ENCODE measurements at regions not wholly inside any gene's neighbourhood (a gene's known extent, or its start where the extent isn't known, plus 50 kb on each side); places are given as distances from the start of the nearest gene placed in this dataset.
"Not testable (repeated sequence)": the region's sequence is repeated elsewhere in the genome, so short reads cannot be mapped to it uniquely, and the experiment has no call there.

DNA sequence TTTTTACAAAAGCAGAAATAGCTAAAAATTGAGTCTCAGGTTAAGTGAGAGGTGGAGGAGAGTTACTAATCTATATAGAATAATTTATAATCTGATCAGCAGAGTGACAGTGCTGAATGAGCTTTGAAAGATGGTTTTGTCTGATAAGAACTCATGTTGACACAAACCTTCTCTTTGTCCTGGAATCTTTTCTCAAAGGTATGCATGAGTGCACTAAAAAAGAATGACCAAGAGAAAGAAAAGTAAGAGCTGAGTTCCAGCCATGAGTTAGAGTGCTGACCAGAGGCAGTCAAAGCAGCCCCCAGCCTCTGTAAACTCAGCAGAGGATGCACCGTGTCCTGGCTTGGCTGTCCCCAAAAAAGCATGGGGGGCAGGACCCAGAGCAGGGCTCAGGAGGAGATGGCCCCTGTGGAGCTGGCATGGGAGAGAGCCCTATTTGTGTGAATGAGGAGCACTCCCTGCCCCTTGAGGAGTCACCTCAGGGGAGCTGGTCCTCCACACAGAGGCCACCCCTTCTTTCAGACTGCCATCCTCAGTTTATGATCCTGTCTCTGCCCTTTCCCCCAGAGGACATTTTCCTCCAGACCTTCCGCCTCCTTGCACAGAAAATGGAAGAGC is 129.8 kb downstream of the SEC23A start:
- FAIRE-seq: no peak

DNA sequence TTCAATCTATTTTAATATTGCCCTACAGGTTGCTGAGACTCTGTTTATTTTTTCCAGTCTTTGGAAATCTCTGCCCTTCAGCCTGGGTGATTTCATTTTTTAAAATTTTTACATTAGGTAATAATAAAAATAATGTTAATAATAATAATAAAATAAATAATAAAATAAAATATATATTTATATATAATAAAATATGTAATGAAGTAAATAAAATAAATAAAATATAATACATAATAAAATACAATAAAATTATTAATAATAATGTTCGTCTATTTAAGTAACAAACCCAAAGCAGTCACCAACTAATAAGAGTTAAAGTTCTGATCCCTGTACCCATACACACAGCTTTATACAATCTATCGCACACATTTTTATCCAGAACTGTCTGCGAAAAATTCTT is 130.5 kb downstream of the SEC23A start:
- FAIRE-seq: peak; percentile 24

DNA sequence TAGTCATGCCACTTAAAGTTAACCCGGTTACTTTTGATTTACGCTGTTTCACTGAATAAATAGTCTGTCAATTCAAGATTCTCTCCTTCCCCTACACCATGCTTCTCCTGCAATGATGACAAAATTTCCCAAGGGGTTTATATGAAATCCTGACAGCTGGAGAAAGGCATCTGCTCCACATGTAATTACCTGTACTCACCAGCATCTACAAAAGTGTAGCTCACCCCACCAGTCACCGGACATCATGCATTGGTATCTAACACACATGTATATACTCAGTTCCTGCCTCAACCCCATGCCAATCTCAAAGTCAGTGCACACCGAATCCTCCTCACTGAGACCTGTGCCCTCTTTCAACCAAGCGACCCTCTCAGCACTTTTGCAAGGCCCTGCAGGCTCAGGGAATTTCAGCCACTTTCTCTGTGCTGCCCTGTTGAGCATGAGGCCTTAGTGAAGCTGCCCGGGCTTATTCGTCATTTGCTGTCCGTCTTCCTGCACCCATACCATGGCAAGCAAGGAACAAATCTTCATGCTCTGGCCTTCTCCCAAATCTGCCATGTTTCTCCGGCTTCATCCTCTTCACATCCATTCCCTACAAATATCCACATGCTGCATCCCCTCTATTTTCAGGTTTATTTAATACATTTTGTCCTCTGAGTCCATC is 131.6 kb downstream of the SEC23A start:
- no peak for FAIRE-seq

DNA sequence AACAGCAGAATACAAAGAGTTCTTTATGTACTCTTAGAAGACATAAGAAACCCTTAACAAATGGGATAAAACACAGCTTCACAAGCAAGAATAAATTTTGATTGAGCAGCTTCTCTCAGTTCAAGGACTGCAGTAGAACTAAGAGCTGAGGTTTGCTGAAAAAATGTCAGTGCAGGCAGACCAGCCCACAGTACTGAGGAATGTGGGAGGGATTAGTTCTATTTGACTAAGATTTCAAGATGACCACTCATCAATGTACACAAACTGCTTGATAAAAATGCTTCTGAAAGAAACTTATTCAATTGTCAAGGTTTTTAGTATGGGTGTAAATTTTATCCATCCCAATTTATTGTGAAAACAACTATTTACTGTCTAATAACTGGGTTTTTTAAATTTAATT is 138.4 kb downstream of the SEC23A start:
- no peak for FAIRE-seq

DNA sequence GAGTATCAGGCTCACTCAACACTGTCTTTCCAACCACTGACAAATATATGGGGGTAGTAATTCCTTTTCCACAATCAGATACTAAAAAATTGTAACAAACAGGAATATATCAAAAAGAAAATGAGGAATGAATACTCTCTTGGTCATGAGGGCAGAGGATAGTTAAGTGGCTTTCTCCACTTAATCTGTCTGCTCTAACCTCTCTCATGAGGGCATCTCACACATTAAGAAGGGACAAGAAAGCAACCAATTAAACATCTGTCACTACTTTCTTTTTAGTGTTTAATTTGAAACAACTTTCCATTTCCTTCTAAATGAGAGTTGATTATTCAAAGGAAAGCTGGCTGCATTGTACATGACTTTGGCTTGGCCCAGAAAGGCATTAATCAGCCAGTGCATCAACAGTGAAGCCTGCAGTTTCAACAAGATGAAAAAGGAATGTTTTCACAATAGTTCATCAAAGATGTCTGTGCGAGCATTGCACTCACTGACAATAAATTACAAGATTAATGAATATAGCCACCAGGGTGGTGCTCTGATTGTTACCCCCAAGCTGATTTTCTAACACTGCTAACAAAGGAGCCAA is 142.0 kb downstream of the SEC23A start:
- no peak for FAIRE-seq

DNA sequence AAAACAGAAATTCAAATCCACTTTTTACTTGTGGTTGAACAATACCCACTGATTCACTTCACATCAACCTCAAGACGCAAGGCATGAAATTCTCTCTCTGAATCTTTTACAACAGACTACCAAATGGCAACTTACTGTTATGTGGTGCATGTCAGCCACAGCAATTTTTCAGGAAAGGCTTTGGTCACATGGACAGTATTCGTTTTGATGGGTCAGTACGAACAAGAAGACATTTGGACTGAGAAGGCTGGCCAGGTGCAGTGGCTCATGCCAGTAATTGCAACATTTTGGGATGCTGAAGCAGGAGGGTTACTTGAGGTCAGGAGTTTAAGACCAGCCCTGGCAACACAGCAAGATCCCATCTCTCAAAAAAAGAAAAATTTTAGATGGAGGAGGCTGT is 144.0 kb downstream of the SEC23A start:
- FAIRE-seq: no peak

DNA sequence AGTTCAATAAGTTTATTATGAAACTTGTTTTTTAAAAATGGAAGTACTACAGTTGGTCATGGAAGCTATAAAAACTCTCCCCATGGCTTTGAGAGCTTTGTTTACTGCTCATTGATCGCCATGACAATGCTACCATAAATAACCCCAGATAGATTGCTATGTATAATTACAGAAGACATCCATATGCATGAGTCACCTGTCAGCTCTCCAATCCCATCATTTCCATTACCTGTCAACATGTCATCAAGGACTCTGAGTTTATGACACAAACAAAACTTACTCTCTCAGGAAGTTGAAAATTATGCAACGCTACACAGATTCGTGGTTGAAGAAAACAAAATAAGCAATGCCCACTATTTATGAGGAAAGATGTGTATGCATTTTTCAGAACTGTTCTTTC is 144.4 kb downstream of the SEC23A start:
- no peak for FAIRE-seq

DNA sequence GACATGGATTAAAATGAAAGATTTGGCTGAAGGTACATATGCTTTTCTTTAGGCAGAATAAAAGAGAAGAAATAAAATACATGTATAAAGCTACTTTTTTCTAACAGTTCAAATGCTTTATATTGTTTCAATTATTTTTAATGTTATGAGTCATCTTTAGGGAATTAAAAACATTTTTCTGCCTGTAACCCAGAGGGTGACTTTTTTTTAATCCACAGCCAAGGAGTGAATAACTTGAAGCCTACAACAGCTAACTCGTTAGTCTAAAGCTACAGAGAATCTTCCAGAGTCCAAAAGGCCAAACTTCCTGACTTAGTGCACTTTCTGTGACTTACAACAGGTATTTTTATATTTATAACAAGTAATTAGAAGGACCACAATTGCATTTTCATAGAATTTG is 151.6 kb downstream of the SEC23A start:
- no peak for FAIRE-seq

DNA sequence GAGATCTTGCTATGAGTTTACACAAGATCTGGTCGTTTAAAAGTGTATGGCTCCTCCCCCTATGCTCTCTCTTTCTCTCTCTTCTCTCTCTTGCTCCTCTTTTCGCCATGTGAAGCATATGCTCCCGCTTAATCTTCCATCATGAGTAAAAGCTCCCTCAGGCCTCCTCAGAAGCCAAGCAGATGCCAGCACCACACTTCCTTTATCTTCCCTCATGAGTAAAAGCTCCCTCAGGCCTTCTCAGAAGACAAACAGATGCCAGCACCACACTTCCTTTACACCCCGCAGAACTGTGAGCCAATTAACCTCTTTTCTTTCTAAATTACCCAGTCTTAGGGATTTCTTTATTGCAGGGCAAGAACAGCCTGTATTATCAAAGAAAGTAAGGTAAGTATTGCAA is 152.4 kb downstream of the SEC23A start:
- no peak for FAIRE-seq

DNA sequence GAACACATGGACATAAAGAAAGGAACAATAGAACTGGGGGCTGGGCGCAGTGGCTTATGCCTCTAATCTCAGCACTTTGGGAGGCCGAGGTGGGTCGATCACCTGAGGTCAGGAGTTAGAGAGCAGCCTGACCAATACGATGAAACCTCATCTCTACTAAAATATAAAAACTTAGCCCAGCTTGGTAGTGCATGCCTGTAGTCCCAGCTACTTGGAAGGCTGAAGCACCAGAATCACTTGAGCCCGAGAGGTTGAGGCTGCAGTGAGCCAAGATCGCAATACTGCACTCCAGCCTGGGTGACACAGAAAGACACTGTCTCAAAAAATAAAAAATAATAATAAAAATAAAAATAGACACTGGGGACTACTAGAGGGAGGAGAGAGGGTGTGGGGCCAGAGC is 154.5 kb downstream of the SEC23A start:
- no peak for FAIRE-seq

DNA sequence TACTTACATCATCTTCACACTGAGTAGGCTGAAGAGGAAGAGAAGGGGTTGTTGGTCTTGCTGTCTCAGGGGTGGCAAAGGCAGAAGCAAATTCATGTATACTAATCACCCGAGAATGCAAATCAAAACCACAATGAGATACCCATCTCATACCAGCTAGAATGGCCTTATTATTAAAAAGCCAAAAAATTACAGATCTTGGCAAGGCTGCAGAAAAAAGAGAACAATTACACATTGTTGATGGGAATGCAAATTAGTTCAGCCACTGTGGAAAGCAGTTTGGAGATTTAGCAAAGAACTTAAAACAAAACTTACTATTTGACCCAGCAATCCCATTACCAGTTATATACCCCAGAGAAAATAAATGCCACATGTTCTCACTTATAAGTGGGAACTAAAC is 154.9 kb downstream of the SEC23A start:
- no peak for FAIRE-seq

DNA sequence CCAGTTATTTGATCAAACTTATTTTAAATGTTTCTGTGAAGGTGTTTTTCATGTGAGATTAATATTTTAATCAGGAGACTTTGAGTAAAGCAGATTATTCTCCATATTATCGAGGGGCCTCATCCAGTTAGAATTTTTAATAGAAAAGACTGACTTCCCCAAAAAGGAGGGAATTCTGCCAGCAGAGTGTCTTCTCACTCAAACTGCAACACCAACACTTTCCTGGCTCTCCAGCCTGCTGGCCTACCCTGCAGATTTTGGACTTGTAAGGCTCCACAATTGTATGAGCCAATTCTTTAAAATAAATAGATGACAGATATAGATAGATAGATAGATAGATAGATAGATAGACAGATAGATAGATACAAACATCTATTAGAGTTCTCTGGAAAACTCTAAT is 155.7 kb downstream of the SEC23A start:
- FAIRE-seq: no peak

DNA sequence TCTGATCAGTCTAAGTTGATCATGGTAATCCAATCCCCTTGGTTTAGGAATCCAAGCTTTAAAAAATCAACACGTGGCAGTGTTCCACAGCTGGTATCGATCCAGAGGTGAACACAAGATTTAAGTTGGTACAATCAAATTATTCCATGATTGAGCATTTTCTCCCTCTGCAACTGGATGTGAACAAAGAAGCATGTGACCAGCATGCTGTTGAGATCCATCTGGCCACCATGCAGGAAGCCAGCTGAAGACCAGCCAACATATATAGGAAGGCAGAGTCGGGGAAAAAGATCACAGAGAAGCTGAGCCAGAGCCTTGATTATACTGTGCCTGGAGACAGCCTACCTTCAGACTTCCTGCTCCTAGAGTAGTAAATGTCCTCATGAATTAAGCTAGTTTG is 158.3 kb downstream of the SEC23A start:
- FAIRE-seq: no peak

DNA sequence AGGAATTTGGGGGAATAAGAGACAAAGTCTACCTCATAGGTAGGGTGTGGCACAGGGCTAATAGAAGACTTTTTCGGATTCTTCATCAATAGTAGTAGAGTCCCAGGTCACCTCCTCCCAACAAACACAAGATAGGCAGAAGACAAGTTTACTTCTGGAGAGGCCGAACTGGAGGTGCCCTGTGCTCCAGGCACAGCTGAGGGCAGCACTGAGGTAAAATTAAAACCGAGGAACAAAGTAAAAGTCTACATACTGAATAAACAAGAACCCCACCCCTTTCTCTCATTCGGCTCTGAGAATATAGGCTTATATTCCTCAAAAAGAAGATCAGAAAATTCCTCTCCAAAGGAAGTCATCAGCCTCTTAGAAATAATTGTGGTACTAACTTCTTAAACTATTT is 161.5 kb downstream of the SEC23A start:
- FAIRE-seq: no peak

DNA sequence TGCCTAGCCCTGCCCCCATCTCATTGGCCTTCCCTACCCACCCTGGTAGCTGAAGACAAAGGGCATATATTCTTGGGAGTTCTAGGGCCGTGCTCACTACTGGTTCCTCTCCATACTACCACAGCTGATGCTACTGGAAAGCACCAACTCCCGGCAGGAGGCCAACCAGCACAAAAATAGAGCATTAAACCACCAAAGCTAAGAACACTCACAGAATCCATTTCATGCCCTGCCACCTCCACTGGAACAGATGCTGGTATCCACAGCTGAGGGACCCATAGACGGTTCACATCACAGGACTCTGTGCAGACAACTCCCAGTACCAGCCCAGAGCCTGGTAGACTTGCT is 170.4 kb downstream of the SEC23A start:
- FAIRE-seq: not testable (repeated sequence)

DNA sequence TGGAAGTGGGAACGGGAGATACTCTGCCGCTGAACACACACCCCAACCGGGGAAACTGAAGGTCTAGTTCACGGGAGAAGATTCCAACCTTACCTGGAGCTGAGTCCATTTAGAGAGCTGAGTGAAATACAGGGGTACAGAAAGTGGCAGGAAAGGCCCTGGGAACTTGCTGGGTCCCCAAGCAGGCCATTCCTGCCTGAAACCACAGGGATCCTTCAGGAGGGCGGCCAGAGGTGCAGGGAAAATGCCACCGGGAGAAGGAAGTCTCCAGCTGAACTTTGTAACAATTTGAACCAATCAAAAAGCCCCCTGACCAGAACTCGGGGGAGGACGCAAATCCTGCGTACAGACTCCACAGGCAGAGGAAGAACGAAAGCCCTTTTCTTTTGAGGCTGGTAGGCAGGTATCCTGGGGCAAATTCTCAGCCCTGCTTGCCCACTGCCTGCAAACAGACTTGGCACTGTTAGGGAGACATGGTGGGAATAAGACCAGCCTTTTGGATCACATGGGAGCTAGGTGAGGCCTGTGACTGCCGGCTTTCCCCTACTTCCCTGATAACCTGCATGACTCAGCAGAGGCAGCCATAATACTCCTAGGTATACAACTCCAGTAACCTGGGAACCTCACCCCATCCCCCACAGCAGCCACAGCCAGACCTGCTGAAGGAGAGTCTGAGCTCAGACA is 170.9 kb downstream of the SEC23A start:
- no peak for FAIRE-seq

DNA sequence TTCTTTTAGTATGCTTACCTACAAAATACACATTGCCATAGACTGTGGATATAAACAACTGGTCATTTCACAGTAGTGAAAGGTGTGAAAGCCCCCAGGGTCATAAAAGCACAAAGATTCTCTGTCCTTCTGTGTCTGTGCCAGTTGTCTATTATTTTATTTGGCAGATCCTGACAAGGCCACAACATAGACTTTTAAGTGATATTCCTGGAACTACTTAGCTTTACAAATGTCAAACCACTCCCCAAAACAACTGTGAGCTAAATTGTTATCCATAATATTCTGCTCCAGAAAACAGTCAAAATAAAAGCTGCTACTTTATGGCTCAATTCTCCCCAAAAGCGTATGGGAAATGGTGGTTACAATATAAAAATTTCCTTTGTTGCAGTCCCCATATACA is 172.1 kb downstream of the SEC23A start:
- no peak for FAIRE-seq

DNA sequence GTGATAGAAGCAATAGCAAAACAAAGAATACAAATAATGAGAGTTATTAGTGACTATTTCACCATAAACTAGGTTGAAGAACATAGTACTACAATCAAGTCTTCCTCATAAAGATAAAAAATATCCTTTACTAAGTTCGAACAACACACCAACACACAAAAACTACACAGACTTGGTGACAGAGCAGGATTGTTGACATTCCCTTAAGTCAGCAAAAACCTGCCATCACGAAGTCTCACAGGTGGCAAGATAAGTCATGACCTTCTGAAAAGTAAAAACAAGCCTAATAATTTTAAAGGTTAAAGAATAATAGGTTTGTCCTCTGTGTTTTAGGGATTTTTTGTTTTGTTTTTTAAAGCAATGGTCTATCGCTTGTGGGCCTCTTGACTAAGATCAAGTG is 173.0 kb downstream of the SEC23A start:
- no peak for FAIRE-seq

DNA sequence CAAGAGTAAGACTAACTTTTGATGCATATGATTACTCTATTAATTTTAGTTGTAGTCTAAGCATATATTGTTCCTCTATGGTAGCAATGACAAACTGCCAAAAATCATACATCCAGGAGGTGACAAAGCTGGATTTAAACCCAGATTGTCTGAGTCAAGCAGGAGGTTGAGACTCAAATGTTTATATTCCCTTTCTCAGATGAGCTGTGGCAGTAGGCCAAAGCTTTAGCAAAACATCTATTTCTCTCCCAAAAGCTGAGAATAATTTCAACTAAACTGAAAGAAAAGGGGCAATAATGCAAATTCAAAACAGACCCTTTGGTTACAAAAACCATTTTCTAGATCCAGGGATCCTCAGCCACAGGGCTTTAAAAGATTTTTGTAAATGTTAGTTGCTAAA is 173.6 kb downstream of the SEC23A start:
- FAIRE-seq: no peak

DNA sequence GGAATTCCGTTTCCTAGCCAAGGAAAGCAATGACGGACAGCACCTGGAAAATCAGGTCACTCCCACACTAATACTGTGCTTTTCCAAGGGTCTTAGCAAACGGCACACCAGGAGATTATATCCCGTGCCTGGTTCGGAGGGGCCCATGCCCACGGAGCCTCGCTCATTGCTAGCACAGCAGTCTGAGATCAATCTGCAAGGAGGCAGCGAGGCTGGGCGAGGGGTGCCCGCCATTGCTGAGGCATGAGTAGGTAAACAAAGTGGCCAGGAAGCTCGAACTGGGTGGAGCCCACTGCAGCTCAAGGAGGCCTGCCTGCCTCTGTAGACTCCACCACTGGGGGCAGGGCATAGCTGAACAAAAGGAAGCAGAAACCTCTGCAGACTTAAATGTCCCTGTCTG is 181.1 kb downstream of the SEC23A start:
- FAIRE-seq: not testable (repeated sequence)

DNA sequence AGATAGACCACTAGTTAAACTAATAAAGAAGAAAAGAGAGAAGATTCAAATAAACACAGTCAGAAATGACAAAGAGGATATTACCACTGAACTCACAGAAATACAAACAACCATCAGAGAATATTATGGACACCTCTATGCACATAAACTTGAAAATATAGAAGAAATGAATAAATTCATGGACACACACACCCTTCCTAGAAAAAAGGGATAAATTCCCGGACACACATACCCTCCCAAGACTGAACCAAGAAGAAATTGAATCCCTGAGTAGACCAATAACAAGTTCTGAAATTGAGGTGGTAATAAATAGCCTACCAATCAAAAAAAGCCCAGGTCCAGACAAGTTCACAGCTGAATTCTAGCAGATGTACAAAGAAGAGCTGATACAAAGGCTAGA is 187.9 kb downstream of the SEC23A start:
- FAIRE-seq: no peak

DNA sequence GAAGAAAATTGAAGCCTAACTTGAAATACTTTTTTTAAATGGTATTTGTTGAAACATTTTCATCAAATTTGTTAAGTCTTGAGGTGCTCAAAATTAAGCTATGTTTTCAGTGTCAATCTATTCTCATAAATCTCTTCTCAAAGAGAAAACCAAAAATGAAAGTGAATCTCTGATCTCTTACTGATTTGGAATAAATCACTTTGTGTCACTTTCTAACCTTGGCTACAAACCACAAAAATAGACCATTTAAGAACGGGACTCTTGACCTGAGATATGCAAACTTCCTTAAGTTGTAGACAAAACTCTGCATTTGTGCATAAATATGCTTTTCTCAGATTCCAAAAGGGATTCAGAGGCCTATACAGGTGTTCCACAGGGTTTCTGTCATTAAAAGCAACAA is 192.9 kb downstream of the SEC23A start:
- FAIRE-seq: no peak

DNA sequence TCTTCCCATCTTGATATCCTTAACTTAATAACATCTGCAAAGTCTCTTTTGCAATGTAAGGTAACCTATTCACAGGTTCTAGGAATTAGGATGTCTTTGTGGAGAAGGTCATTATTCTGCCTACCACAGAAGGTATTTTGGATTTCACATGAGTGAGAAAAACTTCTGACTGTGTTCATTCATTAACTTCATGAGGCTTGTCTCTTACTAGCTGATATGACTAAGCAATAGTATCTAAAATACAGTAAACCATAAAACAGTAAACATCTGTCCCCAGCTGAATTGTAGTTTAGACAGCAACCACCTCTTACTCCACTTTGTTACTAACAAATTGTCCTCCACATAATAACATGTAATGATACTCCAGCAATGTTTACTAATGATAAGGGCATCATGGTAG is 198.1 kb downstream of the SEC23A start:
- no peak for FAIRE-seq

DNA sequence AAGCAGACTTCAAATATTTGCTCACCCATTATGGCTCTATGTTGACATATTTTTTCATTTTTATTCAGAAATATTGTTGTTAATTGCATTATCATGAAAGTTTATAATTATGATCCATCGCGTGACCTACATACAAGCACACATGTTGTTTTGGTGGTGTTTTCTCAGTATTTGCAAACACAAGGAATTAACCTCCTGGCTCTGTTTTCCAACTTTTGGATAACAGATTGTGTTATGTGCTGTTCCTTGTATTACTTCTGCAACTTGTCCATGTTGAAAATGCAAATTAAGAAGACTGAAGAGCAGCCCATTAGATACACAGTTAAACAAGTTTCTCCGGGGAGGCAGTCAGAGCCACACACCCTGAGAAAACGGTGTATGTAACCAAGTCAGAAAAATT is 201.2 kb downstream of the SEC23A start:
- no peak for FAIRE-seq
